Hematopoietic multipotent progenitor cell treated with erythropoietin and hydrocortisone succinate and interleukin-3 and kit ligand, for 6 days (in vitro differentiated cells): ENCODE measurements at regions not wholly inside any gene's neighbourhood (a gene's known extent, or its start where the extent isn't known, plus 50 kb on each side); places are given as distances from the start of the nearest gene placed in this dataset.
"Not testable (repeated sequence)": the region's sequence is repeated elsewhere in the genome, so short reads cannot be mapped to it uniquely, and the experiment has no call there.

ENCODE experiments used
- DNase-seq: peaks from one replicate; pipeline ENCODE4 v3.0.0-alpha.2; 2015

GRCh38 chr2:190150413-190150812 lies 87.9 kb upstream of the MSTN start:
- no peak for DNase-seq

DNA sequence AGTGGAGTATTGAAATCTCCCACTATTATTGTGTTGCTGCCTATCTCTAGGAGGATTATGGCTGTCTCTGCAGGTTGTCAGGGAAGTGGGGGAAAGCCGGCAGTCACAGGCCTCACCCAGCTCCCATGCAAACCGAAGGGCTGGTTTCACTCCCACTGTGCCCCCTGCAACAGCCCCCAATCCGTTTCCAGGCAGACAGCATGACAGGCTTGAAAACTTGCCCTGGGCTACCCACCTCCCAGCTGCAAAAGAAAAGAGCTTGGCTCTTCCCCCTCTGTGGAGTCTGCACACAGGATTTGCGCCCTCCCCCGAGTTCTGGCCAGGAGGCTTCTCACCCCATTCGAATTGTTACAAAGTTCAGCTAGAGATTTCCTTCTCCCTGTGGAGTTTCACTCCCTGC lies 87.4 kb upstream of the MSTN start:
- DNase-seq, result no peak

DNA sequence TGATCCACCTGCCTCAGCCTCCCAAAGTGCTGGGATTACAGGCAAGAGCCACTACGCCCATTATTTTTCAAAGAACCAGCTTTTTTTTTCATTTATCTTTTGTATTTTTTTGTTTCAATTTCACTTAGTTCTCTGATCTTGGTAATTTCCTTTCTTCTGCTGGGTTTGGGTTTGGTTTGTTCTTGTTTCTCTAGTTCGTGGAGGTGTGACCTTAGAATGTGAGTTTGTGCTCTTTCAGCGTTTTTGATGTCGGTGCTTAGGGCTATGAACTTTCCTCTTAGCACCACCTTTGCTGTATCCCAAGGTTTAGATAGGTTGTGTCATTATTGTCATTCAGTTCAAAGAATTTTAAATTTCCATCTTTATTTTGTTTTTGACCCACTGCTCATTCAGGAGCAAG lies 86.7 kb upstream of the MSTN start:
- no peak for DNase-seq

DNA sequence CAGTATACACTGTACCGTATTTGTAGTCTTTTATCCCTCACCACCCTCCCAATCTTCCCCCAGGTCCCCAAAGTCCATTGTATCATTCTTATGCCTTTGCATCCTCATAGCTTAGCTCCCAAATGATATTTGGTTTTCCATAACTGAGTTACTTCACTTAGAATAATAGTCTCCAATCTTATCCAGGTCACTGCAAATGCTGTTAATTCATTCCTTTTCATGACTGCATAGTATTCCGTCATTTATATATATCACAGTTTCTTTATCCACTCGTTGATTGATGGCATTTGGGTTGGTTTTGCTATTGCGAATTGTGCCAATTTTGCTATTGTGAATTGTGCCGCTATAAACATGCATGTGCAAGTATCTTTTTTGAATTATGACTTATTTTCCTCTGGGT lies 83.6 kb upstream of the MSTN start:
- DNase-seq, result not testable (repeated sequence)

GRCh38 chr2:190140474-190140873 lies 77.9 kb upstream of the MSTN start:
- DNase-seq, result not testable (repeated sequence)

DNA sequence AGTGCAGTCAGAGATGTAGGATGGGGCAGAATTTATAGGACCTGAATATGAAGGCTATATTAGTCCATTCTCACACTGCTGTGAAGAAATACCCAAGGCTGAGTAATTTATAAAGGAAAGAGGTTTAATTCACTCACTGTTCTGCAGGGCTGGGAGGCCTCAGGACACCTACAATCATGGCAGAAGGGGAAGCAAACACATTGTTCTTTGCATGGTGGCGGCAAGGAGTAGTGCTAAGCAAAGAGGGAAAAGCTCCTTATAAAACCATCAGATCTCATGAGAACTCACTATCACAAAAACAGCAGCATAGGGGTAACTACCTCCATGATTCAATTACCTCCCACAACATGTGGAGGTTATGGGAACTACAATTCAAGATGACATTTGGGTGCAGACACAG lies 76.8 kb upstream of the MSTN start:
- DNase-seq, result no peak

- DNase-seq, result no peak
These were observed 75.5 kb upstream of the MSTN start for GRCh38 chr2:190138032-190138431.

DNA sequence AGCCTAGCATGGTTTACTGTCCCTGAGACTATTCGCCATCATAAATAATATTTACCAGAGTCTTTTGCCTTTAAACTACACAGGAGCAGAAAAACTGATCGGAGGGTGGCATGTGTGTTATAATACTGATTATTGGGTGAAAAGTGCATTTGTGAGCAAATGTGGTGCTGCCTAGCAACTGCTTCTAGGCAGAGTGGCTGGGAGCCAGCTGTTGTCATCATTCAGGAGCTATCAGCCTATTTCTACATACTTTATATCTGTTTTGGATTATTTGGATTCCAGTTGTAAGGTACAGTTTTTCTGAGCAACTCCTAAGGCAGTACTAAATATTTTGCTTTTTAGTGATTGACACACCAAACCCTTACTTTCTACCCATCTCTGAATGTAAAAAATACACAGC lies 75.0 kb upstream of the MSTN start:
- no peak for DNase-seq

DNA sequence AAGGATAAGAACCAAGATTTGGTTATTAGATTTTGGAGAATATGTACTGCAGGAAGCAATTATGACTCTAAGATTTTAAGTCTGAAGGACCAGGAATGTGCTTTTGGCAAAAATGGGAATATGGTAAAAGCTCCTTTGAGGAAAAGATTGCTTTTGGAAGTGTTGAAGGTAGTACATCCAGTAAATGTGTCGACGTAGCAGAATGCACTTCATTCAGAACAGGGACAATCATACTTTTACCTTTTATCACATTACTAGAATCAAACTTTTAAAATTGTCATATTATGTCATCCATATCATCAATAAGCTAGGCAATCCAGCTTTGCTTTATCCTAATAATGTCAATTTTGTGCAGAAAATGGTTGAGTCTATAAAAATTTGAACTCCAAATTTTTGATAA lies 74.3 kb upstream of the MSTN start:
- DNase-seq, result no peak

DNA sequence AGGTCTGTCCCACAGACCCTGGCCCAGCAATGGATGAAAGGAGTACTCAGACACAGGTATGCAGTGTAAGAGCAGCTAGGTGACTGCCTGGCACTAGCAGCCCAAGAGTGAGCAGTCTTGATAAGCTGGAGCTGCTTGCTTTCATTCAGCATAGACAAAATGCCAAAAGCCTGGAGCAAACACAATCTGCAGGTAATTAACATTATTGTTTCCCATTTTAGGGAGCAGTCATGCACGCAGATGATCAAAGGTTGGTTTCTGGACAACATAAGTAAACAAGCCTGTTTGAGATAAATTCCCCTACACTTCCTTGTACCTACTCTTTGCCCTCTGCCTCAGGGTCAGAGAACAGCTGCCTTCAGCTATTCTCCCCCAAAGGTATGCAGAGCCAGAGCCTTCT lies 73.7 kb upstream of the MSTN start:
- DNase-seq, result no peak

GRCh38 chr2:190129421-190130199 lies 67.1 kb upstream of the MSTN start:
- DNase-seq, result no peak

GRCh38 chr2:190127651-190128050 lies 65.1 kb upstream of the MSTN start:
- no peak for DNase-seq

DNA sequence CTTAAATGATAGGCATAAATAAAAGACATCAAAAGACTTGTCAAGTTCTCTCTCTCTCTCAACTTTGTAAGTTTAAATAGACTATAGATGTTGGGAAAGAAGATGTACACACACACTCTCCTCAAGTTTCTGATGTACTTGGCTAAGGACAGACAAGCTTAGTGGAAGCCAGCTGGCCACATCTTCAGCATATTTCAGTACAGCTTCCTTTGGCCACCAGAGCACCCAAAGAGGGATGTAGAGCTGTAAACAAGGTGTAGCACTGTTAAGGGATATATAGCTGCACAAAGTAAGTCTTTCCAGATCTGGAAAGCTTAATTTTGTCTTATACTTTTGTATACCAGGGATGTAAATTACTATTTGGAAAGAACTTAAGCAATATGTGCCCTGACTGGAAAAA lies 64.3 kb upstream of the MSTN start:
- no peak for DNase-seq

GRCh38 chr2:190123956-190124355 lies 61.4 kb upstream of the MSTN start:
- no peak for DNase-seq

GRCh38 chr2:190121971-190122370 lies 59.4 kb upstream of the MSTN start:
- DNase-seq, result peak; percentile 43

GRCh38 chr2:190121305-190121704 lies 58.8 kb upstream of the MSTN start:
- no peak for DNase-seq

GRCh38 chr2:190119923-190120590 lies 57.5 kb upstream of the MSTN start:
- no peak for DNase-seq

- DNase-seq, result peak; percentile 62
These were observed 56.7 kb upstream of the MSTN start for GRCh38 chr2:190119257-190119656.

DNA sequence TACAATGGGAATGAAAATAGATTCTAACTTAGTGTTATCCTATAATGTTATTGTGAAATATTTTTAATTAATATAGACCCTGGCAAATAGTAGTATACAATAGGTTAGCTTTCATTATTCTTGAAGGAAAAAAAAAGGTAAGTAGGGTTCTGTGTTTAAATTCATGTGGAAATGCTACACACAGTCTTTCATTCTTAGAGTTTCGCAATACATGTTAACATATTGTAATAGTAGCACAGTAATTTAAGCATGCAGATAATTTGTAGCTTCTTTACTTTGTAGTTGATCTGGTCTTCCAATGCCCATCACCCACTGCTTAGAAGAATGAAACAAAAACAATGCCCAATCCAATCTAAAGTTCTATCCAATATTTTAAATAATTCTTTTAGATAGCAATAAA lies 54.8 kb upstream of the MSTN start:
- DNase-seq, result no peak

GRCh38 chr2:190113000-190113399 lies 50.5 kb upstream of the MSTN start:
- no peak for DNase-seq
